GM12892 (cell line): ENCODE measurements at regions not wholly inside any gene's neighbourhood (a gene's known extent, or its start where the extent isn't known, plus 50 kb on each side); places are given as distances from the start of the nearest gene placed in this dataset.

ENCODE experiments used
- POLR2A ChIP-seq: IDR thresholded peaks from 2 replicates; pipeline ENCODE4 v1.6.1; 2011; ENCODE audit warnings: low read depth, low read length, control low read depth
- TAF1 ChIP-seq: IDR thresholded peaks from 2 replicates; pipeline ENCODE4 v1.6.1; 2011; ENCODE audit warnings: low read depth, mild to moderate bottlenecking, control low read depth, low read length, borderline replicate concordance

DNA sequence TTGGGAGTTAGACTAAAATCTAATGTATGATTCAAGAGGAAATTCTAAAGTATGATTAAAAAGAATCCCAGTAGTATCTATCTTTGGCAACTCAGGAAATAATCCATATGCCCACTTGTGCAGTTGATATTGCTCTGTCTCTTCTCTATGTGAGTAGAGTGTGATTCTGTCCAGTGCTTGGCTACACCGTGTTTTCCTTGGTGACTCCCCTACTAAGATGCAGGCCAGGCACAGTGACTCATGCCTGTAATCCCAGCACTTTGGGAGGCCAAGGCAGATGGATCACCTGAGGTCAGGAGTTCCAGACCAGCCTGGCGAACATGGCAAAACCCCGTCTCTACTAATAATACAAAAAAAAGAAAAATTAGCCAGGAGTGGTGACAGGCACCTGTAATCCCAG is 495.4 kb downstream of the MAT2B start:
- TF ChIP-seq TAF1: no peak
- TF ChIP-seq POLR2A: no peak
